Fibroblast of skin of scalp (primary cell): ENCODE measurements at regions not wholly inside any gene's neighbourhood (a gene's known extent, or its start where the extent isn't known, plus 50 kb on each side); places are given as distances from the start of the nearest gene placed in this dataset.

Experiments used
- DNase-seq: peaks from one replicate; pipeline ENCODE4 v3.0.0-alpha.2; 2013

DNA sequence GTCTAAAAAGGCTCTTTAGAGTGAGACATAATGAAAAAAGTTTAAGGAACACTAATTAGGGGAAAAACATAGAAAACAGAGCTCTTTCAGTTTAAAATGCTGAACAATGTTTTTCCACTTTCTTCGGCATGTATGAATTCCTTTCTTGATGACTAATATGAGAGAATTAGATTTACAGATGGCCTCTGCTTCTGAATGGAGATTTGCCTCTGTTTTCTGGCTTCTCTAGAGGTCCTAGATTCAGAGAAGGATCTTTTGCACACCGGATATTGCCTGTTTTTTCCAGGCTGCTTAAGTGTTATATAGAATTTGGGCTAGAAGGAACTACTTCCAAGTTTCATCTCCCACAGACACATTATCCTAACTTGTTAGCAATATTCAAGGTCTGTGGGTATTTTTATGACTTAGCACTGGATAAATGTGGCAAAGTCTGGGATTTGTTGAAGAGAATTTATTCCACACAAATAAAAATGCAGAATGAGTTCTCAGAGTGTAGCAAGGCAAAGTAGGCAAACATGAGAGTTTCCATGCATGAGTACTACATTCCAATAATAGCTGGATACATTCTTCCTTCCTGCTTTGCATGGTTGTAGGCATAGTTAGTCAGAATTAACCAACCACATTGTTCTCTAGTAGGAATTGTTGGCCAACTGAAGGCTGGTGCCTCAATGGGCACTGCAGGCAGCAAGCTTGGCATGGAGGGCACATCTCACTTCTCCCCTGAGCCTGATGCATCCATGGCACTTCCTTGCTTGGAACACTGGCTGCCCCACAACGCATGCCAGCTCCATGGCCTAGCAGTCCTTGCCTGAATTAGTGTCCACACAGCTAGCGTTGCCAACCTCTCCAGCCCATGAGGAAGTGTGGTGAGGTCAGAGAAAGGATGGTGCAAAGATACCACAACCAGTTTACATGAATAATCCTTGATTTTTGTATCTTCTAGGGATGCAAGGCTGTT is 224.2 kb downstream of the CLIC5 start:
- DNase-seq: peak; percentile 91

DNA sequence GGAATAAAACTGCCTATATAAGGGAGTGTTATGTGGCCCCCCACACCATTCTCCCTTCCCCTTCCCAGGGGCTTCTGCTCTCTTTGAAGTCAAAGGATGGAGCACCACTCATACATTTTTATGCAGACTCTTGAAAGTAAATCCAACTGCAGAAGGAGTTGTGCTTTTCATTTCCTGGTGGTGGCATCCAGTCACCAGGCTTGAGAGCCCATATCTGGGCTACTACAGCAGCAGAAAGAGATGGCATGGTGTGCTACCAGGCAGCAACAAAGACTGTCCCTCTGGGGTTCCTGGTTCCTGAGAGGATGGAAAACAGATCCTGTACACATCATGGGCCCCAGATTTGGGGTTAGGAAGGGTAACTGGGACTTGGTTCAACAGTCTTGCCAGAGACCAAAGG is 226.4 kb downstream of the CLIC5 start:
- no peak for DNase-seq

DNA sequence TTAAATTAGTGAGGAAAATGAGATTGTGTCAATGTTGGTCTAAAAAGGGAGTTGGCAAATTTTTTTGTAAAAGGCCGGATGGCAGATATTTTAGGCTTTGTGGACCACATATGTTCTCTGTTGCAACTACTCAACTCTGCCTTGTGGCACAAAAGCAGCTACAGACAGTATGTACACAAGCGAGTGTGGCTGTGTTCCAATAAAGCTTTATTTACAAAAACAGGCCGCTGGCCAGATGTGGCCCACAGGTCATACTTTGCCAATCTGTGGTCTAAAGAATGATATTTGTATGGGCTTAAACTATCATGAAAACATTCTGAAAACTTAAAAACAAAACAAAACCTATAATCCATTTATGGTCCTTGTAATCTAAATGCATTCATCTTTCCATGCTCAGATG is 228.3 kb downstream of the CLIC5 start:
- no peak for DNase-seq

DNA sequence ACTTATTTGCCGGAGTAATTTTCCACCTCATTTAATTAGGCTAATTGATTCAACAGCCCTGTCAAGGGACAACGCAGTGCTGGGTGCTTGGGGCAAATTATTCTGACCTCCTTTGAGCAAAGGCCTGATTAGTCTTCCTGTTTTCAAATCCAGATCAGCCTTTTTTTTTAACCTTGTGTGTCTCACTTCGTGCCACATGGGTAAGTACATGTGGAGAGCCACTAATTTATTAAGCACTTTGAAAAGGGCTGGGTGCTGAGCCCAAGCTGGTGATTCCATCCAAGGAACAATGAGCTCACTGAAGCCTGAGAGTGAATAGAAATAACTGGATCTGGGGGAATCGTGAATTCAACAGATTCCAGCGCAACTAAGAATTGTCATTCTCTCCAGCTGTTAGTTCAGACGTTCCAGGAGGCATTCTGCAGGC is 229.3 kb downstream of the CLIC5 start:
- no peak for DNase-seq

DNA sequence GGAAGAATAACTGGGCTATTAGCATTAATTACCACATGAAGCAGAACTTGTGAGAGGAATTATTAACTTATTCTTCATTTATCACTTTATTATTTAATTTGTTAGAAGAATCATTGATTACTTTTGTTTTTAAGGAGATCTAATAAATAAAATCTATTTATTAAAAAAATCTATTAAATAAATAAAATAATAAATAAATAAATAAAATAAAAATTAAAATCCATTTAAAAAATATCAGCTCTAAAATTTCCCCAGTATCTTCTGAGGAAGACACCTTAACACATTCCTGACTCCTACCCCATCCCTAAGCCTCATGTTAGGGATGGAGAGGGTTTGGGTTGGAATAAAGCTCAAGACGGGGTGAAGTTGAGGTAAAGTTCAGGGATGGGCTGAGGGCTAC is 231.4 kb downstream of the CLIC5 start:
- no peak for DNase-seq

DNA sequence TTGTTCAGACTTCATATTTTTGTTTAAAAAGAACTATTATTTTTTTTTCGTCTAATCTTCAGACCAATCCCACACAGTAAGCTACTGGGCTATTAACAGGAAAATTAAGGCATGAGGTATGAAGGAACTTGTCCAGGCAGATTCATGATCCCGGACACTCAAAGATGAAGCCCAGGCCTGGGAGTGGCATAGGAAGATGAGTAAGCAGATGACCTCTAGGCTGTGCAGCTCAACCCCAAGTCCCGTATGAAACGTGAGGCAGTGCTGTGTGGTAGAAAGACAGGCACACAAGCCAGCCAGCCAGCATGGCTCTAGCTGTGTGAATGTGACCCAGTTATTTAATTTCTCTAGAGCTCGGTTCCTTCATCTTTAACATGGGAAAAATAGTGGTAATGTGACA is 231.9 kb downstream of the CLIC5 start:
- no peak for DNase-seq

DNA sequence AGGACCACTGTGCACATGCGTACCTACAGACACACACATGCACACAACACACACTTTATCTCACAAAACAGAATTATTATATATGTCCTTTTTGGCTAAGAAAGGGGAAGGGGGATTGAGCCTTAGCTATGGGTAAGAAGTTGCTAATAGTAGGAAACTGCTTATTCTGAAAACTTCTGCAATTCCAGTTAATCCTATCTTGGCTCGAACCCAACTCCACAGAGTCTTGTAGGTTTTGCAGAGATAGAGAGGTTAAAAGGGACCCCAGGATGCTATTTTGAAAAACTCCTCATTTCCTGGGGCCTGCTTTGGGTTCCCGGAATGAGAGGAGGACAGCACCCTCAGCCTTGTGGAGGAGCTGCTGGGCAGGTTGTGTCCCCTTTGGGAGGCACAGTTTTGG is 233.8 kb downstream of the CLIC5 start:
- DNase-seq: no peak

DNA sequence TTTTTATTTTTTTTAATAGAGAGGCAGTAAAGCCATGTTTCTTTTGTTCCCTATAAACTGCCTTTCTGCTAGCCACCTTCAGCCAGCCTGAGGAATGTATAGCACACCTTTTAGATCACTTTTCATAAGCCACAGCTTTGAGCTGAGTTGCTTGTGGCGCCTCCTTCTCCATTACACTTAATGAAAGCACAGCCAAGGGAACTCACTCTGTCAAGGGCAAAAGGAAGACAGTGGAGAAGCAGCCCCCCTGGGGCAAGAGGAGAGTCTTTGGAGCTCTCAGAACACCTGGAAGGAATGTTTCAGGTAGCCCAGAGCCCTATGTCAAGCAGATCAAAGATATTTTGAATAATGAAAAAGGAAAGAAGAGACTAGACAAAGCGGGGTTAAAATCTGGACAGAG is 235.1 kb downstream of the CLIC5 start:
- no peak for DNase-seq

DNA sequence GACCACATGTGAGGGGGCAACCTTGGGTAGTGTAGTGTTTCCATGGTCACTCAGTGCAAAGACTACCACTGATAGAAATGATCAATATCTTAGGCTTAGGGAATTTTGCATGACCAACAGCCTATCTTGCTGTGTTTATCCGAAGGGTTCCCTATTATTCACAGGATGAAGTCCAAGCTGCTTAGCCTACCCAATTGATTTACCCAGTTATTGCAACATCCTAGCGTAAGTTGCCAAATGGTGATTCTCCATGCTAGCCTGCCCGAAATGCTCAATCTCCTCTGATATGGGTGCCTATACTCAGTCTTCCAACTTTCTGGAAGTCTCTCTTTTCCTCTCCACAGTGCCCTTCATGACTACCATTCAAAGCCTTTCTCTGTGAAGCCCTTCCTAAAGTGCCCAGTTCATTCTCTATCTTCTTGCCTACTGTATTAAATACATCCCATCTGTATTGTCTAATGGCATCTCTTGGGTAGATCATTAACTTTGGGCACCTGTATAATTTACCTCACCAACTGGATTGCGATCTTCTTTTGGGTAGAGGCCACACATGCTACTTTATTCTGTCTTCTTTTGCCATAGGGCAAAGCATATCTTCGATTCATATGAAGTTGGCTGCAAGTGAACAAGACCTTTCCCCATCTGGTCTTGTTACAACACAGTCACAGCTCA is 240.5 kb downstream of the CLIC5 start:
- DNase-seq: no peak

DNA sequence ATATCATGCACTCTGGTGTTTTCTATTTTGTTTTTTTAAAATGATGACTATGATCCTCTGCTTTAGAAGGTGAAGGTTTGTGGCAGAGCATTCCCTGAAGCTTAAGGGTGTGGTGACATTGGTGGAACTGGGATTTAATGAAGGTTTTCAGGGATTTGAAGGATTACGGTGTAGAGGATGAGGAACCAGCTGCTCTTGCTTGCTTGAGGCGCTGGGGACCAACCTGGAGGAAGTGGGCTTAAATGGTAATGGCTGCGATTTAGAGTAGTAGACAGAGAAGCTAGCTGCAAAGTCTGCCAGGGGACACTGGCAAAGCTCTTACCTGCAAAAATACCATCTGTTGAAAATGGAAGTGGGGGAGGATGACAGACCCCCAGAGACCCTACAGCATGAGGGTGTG is 241.8 kb downstream of the CLIC5 start:
- no peak for DNase-seq

DNA sequence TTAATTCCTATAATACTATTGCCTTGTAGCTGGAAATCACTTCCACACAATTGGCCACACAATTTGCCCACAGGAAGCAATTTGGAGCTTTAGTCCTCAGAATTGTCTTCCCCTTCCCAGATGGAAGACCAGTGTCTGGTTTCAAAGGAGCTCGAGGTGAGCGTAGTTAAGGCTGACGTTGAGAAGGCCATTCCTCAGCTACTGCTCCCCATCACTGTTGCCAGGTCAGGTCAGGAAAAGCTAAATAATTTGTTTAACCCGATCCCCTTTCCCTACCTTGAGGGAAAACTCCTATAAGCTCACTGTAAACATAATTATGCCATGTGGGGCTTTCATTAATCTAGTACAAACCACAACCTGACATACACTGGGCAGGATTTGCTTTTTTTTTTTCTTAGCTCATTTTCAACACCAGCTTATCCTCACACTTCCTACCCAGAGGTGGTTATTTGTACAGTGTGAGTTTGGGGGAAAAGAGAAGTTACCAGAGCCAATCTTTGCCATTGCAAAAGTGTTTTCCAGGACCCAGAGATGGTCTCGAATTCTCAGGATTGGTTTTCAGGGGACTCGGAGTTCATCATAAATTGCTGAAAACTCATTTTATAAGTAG is 242.7 kb downstream of the CLIC5 start:
- DNase-seq: no peak

DNA sequence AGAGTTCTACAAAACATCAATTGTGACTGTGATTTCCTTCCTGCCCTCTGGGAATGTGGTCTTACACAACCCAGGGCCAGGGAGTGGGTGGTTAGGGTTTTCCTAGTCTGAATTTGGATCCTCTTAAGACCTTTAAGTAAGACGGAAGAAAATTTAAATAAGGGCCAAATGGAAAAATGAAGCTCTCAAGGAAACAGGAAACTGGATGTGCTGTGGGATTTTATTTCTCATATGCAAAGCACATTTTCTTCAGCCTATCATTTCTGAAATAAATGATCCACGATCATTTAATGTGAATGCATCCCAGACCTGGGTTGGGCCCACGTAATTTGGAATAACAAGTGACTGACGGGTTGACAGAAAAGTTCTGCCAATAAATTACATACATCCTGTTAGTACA is 243.6 kb downstream of the CLIC5 start:
- DNase-seq: no peak

DNA sequence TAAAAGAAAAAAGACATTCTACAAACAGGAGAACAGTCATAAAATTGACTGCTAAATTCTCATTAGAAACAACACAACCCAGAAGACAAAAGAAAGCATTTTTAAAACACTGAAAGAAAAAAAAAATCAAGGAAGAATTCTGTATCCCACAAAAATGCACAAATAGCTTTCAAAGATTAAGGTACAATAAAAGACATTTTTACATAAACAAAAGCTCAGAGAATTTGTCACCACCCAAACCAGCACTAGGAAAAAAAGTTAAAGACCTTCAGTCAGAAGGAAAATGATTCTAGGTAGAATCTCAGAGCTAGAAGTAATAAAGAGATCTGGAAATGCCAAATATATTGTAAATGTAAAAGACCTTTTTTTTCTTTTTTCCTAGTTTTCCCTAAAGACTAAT is 252.4 kb downstream of the CLIC5 start:
- DNase-seq: no peak

DNA sequence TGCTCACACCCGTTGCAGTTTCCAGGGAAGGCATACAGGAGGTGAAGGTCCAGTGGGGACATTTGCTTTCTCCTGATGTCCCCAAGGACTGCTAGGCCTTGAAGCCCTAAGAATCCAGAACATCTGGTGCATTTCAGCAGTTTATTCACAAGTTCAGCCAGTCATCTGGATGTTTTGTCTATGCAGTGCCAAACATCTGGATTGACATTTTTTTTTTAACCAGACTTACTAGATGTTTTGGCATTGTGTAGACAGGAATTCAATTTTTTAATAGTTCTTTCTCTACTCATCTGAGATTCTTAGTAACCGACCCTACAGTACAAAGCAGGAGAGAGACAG is 256.2 kb downstream of the CLIC5 start:
- peak; percentile 64 for DNase-seq

DNA sequence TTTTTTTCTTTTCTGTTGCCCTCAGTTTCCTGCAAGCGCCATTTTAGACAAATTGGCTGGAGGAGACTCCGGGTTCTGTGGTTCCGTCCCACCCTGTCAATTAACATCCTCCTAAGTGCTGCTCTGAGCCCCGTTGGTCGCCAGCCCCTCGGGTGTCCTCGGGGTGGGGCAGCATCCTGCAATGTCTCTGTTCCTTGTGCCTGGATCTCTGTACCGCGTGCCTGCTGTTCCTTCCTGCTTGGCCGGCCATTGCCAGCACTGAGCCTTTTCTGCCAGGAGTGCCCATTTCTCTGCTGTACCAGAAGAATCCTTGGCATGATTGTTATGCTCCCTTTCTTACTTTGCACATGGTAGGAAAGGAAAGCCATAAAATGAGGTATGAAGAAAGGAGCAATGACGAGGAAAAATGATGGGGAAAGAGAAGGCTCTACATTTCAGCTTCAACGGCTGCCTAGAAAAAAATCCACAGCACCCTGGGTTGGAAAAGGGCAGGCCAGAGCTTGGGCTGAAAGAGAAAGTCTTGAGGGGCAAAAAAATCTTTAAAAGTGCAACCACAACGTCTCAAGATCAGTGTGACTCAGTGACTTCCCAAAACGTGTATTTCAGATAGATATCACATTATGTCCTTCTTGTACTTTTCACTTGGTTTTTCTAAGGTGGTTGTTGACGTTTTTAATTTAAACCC is 256.7 kb downstream of the CLIC5 start:
- peak; percentile 20 for DNase-seq

DNA sequence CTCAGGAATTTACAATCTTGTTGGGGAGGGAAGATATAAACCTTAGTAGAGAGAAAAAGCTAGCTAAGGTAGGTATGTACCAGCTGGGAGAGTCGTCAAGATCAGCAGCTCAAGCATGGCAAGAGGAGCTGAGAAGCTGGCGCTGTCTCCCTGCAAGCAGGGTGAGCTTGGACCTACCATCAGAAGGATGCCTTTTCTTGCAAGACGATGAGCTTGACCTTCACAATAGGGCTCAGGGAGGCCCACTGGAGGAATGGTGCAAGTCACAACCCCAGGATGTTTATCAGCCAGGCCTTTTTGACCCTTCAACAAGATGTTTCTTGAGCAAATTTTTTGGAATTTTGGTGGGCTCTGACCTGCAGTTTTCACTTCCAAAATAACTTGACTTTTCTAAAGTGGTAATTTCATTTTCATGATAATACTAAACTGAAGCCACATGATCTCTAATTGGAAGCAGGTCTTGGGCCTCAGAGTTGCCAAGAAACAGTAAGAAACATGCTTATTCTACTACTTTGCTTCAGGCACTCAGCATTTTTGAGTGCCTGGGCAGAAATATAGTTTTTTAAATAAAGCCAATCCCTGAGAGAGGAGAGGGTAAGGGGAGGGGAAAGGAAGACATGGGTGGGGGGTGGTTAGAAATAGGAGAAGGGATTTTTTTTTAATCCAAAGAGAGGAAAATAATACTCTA is 258.1 kb downstream of the CLIC5 start:
- DNase-seq: peak; percentile 77

DNA sequence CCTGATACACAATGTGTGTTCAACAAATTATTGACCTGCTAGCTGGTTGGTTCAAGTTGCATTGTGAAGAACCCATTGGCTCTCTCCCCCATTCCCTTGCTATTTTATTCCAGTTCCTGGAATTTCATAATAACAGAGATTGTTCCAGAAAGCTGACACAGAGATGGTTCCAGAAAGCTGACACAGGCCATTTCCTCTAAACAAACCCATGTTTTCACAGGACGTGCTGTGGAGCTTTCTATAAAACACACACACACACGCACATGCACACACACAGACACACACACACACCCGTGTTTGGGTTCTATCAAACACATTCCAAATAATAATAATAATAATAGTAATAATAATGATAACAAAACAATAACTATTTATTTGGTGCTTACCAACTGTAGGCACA is 259.1 kb downstream of the CLIC5 start:
- DNase-seq: no peak

DNA sequence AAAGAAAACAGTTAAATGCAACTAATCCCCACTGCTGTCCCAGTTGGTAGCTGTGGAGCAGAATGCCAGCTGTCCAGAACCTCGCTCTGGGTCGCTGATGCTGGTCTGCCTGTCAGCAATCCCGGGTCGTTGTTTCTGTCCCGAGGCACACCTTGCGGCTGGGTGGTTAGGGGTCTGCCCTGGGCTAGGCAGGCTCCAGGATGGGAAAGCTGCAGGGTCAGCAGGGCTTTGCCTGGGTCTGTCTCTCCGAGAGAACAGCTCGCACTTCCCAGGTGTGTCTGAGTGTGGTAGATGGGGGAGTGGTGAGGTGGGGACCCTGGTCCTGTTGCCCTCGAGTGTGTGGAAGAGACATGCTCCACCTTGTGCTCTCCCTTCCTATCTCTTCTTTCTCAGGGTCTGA is 261.2 kb downstream of the CLIC5 start:
- no peak for DNase-seq

DNA sequence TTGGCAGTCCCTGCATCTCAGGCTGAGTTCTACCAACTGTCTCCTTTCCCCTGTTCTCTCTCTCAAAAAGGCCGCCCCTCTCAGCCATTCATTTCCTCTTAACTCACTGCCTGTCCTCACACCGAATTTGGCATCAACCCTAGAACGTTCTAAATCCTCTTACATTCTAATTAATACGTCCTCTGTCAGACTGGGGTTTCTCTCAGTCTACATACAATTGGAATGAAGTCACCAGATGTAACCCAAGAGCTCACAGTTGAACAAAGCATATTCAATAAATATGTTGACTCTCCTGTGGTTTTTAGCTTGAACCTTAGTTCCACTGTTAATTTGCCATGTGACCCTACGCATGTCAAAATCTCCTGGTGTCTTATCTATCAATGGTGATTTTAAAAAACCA is 269.6 kb downstream of the CLIC5 start:
- DNase-seq: peak; percentile 94

DNA sequence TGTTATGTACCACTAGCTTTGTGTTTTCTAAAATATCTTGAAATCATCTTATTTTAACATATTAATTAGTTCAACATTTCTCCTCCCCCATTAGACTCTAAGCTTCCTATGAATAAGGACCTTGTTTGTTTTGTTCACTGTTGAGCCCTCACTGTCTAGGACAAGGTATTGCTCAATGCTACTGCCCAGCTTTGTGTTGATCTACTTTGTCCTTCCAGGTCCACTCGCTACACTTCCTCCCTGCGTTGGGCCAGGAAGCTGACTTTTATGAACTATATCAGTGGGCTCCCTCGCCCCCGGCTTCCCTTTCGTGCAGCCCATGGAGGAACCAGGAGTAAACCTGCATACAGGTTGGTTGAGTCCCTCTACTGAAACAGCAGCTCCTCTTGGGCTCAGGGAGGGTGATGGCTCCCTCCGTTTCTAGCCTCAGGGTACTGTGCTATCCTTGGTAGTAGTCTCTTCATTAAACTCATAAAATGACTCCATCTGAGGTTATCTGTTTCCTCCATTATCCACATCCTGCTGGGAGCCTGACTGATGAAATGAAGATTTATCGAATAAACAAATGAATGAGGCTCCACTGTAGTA is 272.5 kb downstream of the CLIC5 start:
- no peak for DNase-seq

DNA sequence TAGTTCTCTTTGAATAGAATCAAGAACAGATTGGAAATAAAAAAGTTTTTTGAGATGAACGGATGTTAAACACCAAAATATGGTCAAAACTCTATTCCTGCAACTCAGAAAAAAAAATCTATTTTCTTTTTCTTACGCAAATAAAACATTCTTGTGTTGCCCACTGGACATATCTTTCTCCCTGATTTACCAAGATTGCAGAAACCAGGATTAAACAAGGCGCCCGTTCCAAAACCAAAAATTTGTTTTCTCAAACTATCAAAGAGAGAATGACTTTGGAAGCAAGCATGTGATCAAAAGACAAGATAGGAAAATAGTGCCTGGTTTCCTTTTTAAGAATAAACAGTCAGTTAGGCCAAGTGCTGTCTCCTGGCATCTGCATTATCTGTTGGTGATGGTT is 273.1 kb downstream of the CLIC5 start:
- DNase-seq: no peak
